NCI-H2171 treated with DMSO at 0.1 percent for 48 hours (cell line): ENCODE measurements at regions not wholly inside any gene's neighbourhood (a gene's known extent, or its start where the extent isn't known, plus 50 kb on each side); places are given as distances from the start of the nearest gene placed in this dataset.
"Not testable (repeated sequence)": the region's sequence is repeated elsewhere in the genome, so short reads cannot be mapped to it uniquely, and the experiment has no call there.

Experiments
- DNase-seq: peaks from one replicate; lab custom pipeline; 2025; lab: John Stamatoyannopoulos, UW

DNA sequence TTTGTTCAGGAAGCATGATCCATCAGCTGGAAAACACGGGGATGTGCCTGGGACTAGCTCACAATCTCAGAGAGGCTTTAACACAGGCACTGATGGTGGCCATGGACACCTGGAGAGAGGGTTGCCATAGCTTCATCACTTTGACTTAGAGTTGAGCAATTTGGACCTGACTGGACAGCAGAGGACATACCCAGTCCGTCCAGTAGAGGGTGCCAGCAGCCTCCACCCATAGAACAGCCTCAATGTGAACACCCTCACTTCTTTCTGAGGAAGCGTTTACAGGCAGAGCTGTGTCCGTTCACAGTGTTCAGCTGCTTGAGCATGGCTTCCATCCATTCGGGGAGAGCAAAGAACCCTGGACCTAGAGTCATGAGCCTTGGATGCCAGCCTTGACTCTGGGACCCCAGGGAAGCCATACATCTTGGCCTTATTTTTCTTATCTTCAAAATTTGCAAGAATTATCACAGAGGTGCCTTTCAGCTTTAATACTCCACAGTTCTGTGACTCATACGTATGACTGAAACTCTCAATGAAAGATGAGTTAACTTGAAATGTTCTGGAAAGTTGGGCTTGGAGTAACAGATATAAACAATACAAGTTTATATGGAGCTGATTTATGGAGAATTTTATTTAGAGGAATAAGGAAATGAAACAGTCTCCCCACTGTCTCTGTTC is 302.9 kb upstream of the PODXL start:
- peak; percentile 59 for DNase-seq

DNA sequence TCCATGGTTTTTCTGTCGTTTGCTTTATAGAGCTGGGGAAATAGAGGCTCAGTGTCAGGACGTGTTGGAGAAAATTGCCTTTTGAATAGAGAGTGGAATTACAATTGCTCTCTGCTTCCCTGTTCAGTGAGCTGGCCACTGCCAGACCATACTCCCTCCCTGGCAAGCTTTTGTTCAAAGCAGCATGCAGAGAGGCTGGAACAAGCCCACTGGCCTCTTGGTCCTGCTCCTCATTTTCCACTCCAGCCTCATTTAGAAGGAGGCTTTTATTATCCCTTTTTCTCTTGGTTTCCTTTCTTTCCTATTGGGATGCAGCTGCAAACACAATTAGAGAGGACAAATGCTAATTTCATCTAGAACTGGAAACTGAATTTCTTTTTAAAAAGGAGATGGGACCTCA is 302.2 kb upstream of the PODXL start:
- no peak for DNase-seq

DNA sequence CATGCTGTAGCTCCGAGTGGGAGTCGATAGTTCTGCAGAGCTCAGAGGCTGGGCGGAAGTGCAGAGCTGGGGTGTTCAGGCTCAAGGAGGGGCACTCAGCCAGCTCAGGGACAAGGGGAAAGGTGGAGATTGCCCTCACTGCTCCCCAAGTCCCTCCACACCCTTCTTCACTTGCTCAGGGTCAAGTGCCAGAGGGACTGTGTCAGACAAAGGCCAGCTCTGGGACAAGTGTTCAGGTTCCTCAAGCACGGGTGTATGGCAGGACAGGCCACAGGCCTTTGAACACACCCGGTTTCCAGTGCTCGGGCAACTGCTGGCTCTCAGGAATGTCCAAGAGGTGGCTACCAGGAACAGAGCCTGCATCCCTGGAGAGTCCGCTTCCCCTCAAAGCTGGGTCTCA is 293.0 kb upstream of the PODXL start:
- DNase-seq: no peak

DNA sequence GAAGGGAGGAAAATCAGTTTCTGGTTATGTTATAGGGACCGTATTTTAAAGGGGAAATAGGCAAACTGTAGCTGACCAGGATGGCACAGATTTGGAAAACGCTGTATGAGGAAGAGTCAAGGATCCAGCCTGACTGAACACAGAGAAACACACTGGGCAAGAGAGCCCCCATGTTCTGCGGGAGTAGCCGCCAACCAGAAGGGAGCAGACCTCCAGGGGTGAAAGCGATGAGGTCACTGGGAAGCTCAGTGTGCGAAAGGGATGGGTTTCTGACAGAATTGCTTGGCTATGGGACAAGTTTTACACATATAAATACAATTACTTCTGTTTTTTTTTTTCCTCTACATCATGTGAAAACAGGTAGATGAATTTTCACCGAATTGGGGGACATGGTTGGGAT is 291.6 kb upstream of the PODXL start:
- DNase-seq: no peak

DNA sequence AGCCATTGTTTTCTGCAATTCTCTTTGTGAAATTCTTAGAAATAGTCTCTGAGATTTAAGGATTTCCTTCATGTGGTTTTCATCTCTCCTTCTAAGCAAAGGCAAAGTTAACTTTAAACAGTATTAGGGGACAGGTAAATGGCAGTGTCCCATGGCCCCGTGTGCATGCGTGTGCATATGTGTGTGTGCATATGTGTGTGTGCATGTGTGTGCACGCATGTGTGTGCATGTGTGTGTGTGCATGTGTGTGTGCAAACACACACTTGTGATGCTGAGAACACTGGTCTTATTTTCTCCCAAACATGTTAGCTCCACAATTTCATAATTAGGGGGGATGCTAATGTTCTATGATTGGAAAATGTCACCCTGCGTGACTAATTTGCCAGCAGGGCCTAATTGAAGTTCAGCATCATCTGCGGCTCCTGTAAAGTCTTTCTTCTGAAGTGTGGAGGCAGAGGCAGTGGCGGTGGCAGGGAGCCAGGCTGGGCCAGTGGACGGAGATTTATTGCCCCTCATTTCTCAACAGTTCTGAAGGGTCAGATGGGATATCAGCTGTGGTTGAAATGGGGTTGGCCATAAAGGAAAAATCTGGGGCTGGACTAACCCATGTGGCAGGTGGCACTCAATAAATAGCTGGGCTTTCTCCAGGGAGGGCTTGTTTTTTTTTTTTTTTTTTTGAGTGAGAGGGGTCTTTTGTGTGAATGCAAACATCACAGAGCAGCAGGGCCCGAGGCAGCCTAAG is 289.3 kb upstream of the PODXL start:
- peak; percentile 10 for DNase-seq

DNA sequence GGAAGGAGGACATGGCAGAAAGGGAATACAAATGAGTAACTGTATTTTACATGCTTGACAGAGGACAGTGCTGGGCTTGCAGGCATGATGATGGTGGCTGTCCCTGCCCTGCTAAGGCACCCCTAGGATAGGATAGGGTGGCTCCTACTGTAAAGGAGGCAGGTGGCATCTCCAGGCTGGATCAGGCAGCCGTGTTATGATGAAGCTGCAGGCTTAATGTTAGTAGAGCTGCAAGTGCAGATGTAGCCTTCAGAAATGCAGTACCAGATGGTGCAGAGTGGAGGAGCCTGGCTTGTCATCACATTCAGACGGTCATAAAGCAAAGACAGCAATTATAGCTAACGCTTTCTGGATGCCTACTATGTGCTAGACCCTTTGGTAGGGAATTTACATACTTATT is 287.9 kb upstream of the PODXL start:
- peak; percentile 86 for DNase-seq

DNA sequence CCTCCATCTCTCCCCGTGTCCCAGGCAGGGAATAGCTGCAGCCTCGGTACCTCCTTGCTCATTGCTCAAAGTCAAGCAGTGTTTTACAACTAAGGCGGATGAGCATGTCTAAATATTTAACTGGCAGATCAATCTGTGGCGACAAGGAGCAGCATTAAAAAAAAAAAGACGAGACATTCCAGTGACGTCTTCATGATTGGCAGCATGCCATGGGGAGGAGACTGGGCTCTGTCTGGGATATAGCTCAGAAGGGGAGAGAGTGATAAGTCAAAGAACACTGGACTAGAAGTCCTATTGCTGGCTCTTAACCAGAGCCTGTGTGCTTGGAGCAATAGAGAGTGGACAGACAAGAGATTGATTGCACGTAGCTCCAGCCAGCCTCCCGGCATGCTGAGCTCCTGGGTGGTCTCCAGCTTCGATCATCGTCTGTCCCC is 287.5 kb upstream of the PODXL start:
- peak; percentile 71 for DNase-seq

DNA sequence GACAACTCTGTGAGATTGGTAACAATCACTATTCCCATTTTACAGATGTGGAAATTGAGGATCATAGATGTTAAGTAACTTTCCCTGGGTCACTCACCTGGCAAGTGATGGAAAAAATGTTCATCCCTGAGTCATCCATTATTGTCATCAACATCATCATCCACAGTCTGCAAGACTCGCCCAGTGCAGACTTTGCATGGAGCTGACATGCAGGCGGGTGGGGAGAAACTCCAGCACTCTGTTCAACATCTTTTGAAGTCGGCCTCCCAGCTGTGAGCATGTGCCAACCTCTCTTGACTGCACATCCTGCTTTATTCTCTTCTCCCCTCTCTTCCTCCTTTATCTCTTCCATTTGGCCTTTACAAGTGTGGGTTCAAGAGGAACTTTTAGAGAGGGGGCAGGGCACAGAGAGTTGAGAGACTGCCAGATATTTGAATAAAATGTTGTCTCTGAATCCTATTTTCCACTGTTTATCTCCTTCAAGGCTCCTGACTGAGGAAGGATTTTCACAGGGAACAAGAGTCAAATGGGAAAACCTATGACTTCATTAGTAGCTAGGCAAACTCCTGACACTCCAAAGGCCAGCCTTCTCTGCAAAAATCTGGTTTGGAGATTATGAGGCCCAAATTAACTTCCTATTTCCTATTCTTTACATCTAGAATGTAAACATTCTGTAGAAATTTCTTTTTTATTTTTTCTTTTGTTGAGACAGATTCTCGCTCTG is 283.7 kb upstream of the PODXL start:
- no peak for DNase-seq

DNA sequence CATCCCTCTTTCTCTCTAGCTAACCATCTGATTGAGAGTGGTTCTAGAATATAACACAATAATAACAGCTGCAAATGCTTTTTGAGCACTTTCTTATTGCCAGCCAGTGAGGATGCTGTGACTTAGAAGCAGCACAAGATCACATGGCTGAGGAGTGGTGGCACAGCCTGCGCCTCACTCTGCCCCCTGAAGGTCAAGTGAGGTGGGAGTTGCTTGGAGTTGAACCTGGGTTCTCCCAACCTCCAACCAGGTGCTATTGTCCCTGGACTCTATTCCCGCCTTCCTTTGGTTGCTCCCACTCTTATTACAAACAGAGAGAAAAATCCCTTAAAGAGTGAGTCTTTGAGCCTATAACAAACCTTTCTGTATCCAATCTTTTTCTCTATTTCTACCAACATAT is 280.3 kb upstream of the PODXL start:
- DNase-seq: no peak

DNA sequence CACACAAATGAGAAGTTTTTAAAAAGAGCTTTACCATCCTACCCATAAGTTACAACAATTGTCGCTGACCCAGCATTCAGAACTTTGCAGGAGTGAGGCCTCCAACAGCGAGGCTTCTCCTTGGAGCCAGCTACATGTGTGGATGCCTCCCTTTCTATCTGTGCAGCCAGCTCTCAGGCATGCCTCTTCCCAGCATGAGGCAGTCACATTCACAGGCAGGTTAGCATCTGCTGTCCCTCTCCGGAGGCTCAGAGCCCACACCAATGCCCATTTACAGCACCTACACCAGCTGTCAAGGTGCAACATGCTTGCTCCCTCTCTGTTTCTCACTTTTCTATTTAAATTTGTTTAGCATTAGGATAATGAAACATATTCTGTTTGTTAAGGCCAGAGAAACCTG is 278.7 kb upstream of the PODXL start:
- DNase-seq: peak; percentile 63

DNA sequence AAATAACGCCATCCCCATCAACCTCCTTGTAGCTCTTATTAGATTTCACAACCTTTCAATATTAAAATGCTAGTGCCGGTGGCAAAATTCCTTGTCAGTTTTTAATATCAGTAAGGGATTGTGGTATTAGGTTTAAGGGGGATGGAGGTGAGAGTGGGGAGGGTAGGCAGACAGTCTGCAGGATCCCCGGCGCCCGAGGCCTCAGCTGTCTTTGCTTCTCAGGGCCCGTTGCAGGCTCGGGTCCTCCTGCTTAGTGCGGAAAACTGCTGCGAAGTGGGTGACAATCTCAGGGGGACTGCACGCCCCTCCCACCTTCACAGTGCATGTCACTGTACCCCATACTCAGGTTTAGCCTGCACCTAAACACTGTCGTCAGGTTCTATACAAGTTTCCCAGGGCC is 274.3 kb upstream of the PODXL start:
- DNase-seq: no peak

DNA sequence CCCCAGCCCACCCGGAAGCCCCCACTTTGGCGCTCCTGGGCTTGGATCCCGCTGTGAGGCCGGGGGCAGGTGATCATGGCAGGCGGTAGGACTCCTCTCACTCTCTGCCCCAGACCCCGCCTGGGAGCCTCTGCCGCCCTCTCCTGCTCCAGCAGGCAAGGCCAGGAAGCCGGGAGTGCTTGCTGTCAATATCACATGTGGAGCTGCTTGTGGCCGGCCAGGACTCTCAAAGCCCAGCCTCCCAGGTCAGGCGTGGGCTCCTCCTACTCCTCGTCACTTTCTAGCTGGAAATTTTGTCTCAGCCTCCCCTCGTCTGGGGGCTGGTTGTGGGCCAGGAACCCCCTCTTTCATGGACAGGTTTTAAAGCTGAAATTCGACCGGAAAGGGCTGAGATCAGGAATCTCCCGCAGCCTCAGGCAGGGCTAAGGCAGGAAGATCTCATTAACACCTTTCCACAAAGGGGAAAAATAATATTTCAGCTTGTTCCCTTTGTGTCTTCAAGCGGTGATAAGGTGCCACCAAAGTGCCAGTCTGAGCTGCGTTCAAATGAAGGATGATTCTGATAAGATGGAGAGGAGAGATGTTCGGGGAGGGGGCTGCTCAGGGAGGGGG is 273.6 kb upstream of the PODXL start:
- DNase-seq: no peak

DNA sequence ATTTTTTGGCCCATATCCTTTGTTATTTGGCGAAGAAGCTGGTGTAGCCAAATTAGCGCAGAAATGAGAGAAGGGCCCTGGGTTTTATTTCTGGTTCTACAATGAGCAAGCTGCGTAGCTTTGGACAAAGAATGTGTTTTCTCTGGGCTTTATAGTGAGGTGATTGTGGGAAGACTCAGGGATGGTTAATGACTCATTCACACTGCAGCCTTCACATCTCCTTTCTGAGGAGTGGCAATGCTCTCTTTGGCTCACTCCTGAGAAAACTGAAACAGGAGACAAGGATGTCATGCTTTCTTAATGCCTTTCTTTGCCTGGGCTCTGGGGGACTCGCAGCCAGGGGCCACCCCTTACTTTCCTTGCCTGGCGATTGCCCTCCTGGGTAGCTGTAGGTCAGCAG is 271.0 kb upstream of the PODXL start:
- no peak for DNase-seq

DNA sequence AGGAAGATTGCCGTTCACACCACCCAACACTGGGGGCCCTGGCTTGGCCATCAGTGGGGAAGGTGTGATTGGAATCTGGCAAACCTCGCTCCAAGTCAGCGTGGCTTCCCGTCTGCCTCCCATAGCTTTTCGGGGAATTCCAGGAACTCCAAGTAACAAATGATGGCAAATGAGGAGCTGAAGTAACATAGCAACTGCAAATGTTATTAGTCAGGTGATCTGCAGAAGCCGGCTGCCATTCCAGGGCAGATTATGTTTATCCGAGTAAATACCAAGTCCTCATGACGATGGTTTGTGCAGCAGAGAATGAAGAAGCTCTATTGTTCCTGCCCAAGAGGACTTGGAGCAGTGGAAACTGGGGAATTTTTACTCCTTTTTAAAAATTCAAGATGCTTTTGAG is 270.5 kb upstream of the PODXL start:
- no peak for DNase-seq

DNA sequence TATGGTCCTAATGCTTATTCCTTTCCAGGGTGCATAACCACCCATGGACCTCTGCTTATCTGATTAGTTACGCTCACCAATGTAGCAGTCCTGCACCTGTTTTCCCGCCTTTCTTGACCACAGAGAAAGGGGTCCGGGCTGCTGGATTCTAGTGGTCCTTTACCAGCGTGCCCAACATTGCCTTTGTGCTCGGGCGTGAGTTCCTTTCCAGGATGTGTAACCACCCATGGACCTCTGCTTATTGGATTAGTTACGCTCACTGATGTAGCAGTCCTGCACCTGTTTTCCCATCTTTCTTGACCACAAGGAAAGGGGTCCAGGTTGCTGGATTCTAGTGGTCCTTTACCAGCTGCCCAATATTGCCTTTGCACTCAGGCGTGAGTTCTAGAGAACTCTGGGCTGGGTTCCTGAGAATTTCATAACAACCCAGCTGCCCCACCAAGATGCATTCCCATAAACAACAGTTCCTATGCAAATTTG is 267.6 kb upstream of the PODXL start:
- not testable (repeated sequence) for DNase-seq

DNA sequence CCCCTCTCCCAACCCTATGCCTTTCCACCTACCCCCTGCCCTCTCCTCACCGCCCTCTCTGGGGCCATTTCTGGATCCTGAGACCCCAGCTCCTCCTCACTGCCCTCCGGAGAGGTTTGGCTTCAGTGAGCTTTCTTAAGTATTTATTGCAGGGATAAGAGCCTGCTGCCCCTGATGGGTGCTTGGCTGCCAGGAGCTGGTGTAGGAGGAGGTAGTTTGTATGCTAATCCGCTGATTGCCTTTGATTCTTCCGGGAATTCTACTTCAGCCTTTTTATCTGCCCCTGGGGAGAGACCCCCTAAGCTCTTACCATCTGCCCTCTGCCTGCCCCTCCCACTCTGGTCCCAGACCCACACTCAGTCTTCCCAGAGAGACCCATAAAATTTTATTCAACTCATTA is 263.5 kb upstream of the PODXL start:
- peak; percentile 70 for DNase-seq

DNA sequence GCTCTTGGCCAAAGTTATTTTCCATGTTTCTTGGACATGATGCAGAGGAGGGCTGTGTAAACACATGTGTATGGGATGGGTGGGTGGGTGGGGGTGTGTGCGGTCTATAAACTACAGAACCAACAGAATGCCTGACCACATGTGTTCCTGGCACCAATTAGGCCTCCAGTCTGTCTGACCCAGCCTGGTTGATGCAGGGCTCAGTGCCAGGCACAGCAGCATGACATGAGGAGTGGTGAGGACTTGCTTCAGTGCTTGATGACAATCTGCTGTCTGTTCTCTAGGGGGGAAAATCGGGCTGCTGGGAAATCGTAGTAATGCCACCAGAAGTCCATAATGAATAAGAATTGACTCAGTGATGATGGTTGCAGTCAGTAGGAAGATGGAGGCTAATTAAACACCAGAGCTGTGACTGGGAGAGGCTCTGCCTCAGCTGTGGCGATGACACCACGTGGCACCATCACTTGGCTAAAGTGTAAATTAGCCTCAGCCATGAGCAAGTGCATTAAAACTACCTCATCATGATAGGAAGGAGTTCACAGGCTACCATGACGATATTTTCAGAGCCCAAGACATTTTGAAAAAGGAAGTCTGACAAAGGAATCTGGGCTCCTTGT is 260.1 kb upstream of the PODXL start:
- peak; percentile 61 for DNase-seq

DNA sequence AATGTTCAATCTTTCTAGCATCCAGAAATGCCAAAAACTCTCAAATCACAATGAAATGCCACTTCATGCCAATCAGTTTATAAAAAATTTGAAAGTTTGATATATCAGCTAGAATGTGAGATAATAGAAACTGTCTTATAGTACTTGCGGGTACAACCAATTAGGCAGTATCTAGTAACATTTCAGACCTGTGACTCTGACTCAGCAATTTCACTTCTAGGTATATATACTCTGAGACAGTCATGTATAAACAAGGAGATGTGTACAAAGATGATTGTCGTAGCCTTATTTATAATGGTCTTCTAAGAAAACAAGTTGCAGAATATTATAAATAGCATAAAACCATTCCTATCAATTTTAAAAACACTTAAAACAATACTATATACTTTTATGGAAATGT is 252.3 kb upstream of the PODXL start:
- no peak for DNase-seq

DNA sequence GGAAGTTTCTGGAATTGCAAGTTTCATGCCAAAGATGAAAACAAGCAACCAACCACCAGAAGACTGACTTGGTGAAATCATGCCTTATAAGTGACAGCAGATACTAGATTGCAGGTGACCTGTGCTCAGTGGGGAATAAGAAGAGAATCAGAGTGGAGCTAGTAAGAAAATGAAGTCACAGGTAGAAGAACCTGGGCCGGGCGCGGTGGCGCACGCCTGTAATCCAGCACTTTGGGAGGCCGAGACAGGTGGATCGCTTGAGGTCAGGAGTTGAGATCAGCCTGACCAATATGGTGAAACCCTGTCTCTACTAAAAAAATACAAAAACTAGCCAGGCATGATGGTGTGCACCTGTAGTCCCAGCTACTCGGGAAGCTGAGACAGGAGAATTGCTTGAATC is 251.7 kb upstream of the PODXL start:
- not testable (repeated sequence) for DNase-seq

DNA sequence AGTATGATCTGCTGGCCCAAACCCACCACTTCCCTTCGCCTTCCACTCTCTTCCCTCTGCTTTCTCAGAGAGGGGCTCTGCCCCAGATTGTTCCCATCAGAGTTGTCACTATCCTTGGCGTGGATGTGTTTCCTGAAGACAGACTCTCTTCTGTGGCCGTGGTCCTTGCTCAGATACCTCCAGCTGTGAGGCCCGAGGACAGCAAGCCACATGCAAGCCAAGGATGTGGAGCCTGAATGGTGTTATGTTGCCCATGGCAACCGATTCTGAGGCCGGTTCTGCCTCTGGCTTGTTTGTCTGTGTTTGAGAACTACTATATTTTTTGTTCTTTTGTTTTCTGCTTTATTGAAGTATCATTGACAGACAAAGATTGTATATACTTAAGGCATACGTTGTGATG is 247.4 kb upstream of the PODXL start:
- no peak for DNase-seq

DNA sequence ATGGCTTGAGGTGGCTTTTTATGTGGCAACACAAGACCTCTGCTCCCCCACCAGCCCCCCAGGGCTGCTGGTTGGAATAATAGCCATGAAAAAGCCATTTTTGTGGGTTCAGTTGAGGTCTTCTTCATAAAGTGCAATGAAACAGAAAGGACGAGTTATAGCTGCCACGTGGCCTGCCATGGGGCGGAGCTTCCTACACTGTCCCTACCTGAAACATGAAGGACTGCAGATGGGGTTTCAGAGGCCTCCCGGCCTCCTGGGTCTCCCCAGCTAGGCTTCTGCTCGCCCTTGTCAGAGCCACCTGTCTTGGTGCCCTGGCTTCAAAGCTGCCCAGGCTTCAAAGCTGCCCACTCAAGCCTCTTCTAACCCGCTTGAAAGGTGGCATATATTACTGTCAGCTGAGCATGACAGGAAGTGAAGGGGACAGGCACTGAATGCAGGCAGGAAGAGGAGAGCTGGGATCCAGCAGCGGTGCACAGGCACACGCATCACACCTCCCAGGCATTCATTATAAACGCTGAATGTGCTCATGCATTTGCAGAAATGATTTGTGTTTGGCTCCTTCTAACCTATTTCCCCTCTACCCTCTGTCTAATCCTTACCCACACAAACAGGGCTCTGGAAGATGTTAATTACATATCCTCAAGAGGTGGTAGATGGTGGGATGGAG is 245.9 kb upstream of the PODXL start:
- DNase-seq: no peak

DNA sequence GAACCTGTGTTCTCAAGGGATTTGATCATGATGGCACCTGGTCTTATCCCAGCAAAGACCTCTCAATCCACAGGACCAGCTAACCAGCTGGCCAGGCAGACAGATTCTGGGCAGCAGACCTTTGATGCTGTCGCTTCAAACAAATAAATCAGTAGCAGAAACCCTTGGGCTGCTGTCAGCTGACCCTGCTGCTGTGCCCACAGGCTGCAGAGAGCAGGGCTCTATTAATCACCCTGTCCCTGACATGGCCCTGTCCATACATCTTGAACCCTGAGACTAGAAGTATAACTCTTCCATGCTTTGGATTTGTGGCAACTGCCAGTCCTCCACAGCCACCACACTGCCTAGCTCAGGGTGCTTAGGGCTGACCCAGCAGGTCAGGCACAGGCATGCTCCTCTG is 244.1 kb upstream of the PODXL start:
- DNase-seq: no peak
